PFSK-1 (cell line): ENCODE measurements at regions not wholly inside any gene's neighbourhood (a gene's known extent, or its start where the extent isn't known, plus 50 kb on each side); places are given as distances from the start of the nearest gene placed in this dataset.

Experiments used
- POLR2AphosphoS5 ChIP-seq: IDR thresholded peaks from 2 replicates; pipeline ENCODE4 v1.6.1; 2012; ENCODE audit warnings: low read depth, mild to moderate bottlenecking, control low read depth, low read length, moderate library complexity
- TAF1 ChIP-seq: IDR thresholded peaks from 2 replicates; pipeline ENCODE4 v1.6.1; 2012; ENCODE audit warnings: low read length, control low read depth, borderline replicate concordance; ENCODE audit not compliant: insufficient read depth

GRCh38 chr6:26300359-26300758 lies 64.6 kb upstream of the BTN3A2 start:
- TF ChIP-seq POLR2AphosphoS5: no peak
- no peak for TF ChIP-seq TAF1
